ENCODE measurements at regions not wholly inside any gene's neighbourhood (a gene's known extent, or its start where the extent isn't known, plus 50 kb on each side); places are given as distances from the start of the nearest gene placed in this dataset.

GRCh38 chr7:134391223-134391622, 67.7 kb downstream of the AKR1B1 start:
- Histone ChIP-seq H3K27ac (ENCODE audit: insufficient read depth, low read length) (no peak overlapping the region), H4K91ac (ENCODE audit: insufficient read depth, low read depth, low read length) (no peak overlapping the region), H3K9me3 (ENCODE audit: control insufficient read depth, insufficient read depth, low read length) (no peaks in the 10 kb centered on the region), H4K20me1 (ENCODE audit: insufficient read depth, low read length) (no peaks in the 10 kb centered on the region), H3K23ac (ENCODE audit: low read depth, low read length) (no peak overlapping the region), H3K14ac (replicated peaks; ENCODE audit: low read depth, low read length) (no peak overlapping the region), H4K5ac (ENCODE audit: low read depth, low read length) (no peak overlapping the region), H3K9ac (ENCODE audit: low read depth, low read length) (no peak overlapping the region), H3K27me3 (ENCODE audit: control insufficient read depth, insufficient read depth, low read length) (peaks cover 4% of the 10 kb centered on the region), H4K8ac (ENCODE audit: low read depth in 2 of 2, low read length in 2 of 2) (no peak overlapping the region), H2BK20ac (ENCODE audit: low read depth, low read length) (no peak overlapping the region), H2BK15ac (ENCODE audit: low read depth, low read length) (no peak overlapping the region), H3K4me3 (ENCODE audit: insufficient read depth, low read depth, low read length) (no peak overlapping the region), H3K18ac (ENCODE audit: low read depth, low read length) (no peak overlapping the region), H3K4ac (ENCODE audit: low read depth, low read length) (no peak overlapping the region), H2AFZ (replicated peaks; ENCODE audit: low read length, poor library complexity) (no peak overlapping the region), H3K4me2 (ENCODE audit: low read depth, low read length) (no peak overlapping the region), H2BK120ac (ENCODE audit: low read depth, low read length) (no peak overlapping the region), H3K56ac (ENCODE audit: extremely low read depth, insufficient read depth, low read length) (no peak overlapping the region), H2AK9ac (replicated peaks; ENCODE audit: low read depth, low read length, poor library complexity) (no peak overlapping the region), H2BK5ac (ENCODE audit: low read depth, low read length, poor library complexity, severe bottlenecking) (no peak overlapping the region), H3K9me1 (ENCODE audit: insufficient read depth, low read length) (no peaks in the 10 kb centered on the region), H3K4me1 (ENCODE audit: control insufficient read depth, insufficient read depth, low read length) (no peaks in the 10 kb centered on the region), H3K36me3 (ENCODE audit: control insufficient read depth, insufficient read depth, low read length) (no peaks in the 10 kb centered on the region), H3K79me1 (ENCODE audit: low read depth in 1 of 2, low read length in 2 of 2) (no peaks in the 10 kb centered on the region), H2AK5ac (ENCODE audit: low read depth, low read length) (no peak overlapping the region)
- no peak for DNase-seq
- ATAC-seq (ENCODE audit: low read depth), result no peak
- ChIA-PET CTCF (no interaction called here), POLR2A (ENCODE audit: unreplicated experiment) (no interaction called here)
- no TSS peak for BruUV-seq (replicated peaks)
- intact Hi-C loops (cut with micrococcal nuclease), result no loop called here
- TF ChIP-seq RAD21 (IDR thresholded peaks at IDR 0.05; ENCODE audit: low read length) (no peak), MAZ (IDR thresholded peaks at IDR 0.05; ENCODE audit: borderline replicate concordance, low read depth, low read length) (no peak), USF2 (IDR thresholded peaks at IDR 0.05; ENCODE audit: low read depth, low read length) (no peak), CEBPB (IDR thresholded peaks at IDR 0.05; ENCODE audit: low read depth, low read length) (no peak), NFE2L2 (IDR thresholded peaks at IDR 0.05; ENCODE audit: low read depth, low read length) (no peak), CTCF (conservative IDR thresholded peaks at IDR 0.05; ENCODE audit: low read depth, low read length) (no peak), MXI1 (IDR thresholded peaks at IDR 0.05; ENCODE audit: borderline replicate concordance, low read depth, low read length) (no peak), MAFK (IDR thresholded peaks at IDR 0.05; ENCODE audit: low read depth, low read length) (no peak), CHD1 (IDR thresholded peaks at IDR 0.05; ENCODE audit: low read depth, low read length) (no peak), RCOR1 (IDR thresholded peaks at IDR 0.05; ENCODE audit: insufficient replicate concordance, low read length) (no peak), POLR2A (IDR thresholded peaks at IDR 0.05; ENCODE audit: low read depth, low read length) (no peak), FOS (IDR thresholded peaks at IDR 0.05; ENCODE audit: low read depth, low read length) (no peak), BHLHE40 (IDR thresholded peaks at IDR 0.05; ENCODE audit: low read depth, low read length) (no peak)
- dilution Hi-C loops (cut with HindIII; ENCODE audit: low sequenced_read_pairs, unreplicated experiment), result no loop called here
- in situ Hi-C loops (cut with MboI; ENCODE audit: low sequenced_read_pairs), result no loop called here
- WGBS, 2 experiments (ENCODE audit: extremely low coverage in 2 of 2, insufficient read length in 1 of 2), result 83% methylated on average over 4 of the region's 7 CpGs; no CpG with 5 or more reads in 1 of the 2 experiments
